IPS DF 4.7 (cell line): ENCODE measurements at regions not wholly inside any gene's neighbourhood (a gene's known extent, or its start where the extent isn't known, plus 50 kb on each side); places are given as distances from the start of the nearest gene placed in this dataset.
"Not testable (repeated sequence)": the region's sequence is repeated elsewhere in the genome, so short reads cannot be mapped to it uniquely, and the experiment has no call there.

Experiments
- DNase-seq: peaks from one replicate; pipeline ENCODE4 v3.0.0-alpha.2; 2013; ENCODE audit warnings: low spot score; ENCODE audit errors: extremely low read depth

DNA sequence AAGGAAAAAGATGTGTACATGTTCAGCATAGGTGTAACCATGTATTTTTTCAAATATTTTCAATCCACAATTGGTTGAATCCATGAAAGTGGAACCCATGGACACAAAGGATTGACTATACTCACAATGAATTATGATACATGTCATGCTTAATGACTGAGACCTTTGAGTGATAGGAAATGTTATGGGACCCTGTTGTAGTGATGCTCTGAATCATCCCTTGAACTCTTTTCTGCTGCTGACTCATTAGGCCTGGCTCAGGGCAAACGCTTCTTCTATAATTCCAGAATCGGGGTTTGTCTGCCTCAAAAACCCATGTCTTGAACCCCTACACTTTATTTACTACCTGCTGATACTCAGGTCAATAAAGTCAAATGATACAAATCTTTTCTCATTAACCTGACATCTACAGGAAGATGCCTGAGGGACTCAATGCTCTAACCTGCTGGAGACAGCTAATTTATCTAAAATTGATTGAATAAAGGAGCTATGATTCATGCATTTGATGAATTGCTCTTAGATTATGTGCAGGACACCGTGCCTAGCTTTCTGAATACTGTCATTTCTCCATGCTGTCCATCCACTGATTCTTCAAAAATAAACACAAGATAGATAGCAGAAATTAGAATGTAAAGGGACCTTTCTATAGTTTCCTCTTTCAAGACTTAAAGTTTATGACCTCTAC is 260.1 kb downstream of the PRELID2 start:
- no peak for DNase-seq

DNA sequence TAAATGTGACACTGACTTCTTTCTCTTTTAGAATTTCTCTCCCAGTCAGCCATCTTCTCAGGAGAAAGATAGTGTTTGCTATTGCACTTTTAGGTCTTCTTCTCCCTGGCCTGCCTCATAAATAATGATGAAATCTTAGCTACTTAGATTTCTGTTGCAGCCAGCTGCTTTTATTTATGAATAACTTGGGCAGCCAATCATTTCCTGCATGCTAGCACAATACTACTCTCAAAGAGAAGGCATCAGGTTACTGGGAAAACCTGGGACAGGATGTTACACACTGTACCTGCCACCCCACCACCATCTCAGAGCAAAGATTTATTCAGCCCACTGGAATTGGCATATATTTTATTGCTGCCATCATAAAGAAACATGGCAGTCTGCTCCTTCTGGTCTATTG is 266.6 kb downstream of the PRELID2 start:
- no peak for DNase-seq

DNA sequence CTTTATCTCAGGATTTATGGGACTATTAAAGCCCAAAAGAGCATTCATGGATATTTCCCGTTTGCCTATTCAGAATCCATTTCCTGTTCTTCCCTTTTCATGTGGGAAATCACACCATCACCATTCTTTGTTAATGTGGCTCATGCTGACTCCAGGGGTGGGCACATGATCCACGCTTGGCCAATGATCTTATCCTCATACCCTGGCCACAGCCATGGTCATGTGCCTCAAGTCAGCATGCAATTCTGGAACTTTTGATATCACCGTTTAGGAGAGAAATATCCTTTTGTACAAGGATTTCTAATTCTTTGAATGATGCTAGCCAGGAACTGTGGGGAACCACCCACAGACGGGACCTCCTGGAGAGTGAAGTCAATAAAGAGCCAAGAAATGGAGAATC is 272.2 kb downstream of the PRELID2 start:
- DNase-seq, result no peak

DNA sequence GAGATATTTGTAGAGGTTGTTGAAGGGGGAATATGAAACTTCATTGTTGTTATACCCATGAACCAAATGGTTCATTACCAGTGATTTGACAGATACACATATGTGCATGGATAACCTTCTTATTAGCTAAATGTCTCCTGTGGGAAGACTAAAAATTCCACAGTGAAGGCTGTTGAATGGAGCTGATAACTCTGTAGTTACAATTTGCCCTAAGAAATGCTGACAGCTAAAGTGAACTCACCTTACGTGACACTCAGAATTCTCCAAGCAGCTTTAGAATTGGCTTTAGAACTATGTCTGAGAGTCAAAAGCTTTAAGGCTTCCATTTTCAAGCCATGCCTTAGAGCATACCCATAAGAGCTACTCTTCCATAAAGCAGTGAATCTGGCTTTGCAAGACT is 276.9 kb downstream of the PRELID2 start:
- no peak for DNase-seq

DNA sequence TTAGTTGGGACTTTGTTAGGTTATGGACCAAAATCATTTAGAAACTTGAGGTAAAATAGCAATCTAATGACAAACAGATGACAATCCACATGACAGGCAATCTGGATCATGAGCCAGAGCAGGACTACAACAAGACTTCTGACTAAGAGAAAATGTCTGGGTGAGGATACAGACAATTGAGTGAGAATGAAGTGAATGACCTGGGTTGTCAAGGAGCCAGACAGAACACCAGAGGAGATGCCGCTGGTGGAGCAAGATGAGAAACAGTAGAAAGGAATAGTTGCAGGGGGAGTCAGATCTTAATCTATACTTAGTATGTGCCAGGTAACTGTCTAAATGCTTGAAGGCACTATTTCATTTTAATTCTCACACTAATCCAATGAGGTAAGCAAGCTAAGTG is 277.8 kb downstream of the PRELID2 start:
- DNase-seq, result no peak

DNA sequence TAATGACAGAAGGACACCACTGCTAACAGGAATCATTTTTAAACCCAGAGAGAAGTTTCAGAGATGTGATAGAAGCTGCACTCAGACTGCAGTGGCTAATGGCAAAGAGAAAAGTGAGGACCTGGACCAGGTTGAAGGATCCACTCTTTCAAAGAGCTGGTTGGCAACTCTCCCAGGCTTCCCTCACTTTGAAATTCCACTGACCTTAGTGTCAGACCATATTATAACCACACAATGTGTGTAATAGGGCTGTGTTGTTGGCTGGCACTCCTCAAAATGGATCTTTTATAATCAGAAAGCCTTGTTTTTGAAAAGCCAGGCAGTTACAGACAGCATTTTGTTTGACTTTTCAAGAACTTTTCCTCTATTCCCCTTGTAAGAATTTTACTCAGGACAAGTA is 280.7 kb downstream of the PRELID2 start:
- no peak for DNase-seq

DNA sequence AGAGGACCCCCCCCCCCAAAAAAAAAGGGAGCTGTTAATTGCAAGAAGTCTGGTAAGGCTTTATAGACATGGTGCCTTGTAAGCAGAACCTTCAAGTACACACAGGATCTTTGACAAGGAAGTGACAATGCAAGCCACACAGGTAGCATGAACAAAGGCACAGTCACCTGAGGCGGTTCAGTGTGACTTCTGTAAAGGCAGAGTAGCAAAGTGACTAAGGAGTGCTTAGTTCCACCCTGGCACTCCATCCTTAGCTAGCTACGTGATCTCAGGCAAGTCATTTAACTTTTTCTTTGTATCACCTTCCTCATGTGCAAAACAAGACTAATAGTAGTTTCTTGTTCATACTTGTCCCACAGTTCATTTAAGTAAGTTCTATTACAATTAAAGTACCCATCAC is 282.0 kb downstream of the PRELID2 start:
- DNase-seq, result no peak

DNA sequence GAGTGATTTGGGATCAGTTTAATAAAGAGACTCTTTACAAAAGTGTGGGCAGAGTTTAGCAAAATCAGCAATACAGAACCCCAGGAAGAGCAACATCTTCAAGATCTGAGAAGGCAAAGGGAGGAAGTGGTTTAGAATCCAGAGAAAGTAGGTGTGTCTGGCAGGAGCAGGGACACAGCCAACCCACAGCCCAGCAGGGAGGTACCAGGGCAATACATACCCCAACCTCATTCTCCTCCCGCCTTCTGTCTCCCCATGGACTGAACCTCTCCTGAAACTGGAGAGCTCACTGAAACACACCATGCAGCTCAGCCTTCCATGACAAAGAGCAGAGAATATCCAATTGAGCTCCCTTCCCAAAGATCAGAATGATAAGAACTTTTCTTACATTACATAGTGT is 283.4 kb downstream of the PRELID2 start:
- no peak for DNase-seq

DNA sequence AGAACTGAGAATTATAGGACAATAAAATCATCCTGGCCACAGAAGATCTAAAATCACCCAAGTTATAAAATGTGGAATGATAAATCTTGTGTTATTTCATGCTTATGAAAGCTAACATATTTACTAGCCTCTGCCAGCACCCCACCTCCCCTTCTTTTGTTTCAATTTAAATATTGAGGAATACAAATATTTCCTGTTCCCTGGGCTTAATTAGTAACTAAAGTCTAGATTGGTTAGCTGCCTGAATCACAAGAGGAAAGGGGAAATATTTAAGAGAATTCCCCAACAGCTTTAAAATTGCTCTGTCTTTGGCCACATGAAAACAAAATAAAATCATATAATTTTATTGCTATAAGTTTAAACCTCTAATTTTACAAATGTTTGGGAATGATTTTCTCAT is 287.0 kb downstream of the PRELID2 start:
- DNase-seq, result no peak

DNA sequence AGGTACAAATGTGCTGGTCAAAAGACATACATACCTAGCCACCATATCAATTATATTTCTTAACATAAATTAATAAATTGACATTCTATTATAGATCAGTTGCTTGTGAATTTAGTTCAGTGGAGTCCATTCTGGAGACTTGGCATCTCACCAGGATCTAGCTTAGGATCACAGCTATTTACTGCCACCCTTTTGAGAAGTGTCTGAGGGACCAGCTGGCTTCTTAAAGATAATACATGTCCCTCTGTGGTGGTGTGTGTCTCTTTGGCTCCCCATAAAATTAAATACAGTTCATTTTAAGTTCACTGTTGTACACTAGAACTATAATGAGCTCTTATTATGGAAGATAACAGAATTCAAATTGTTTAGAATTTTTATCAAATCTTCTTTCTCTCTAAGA is 290.7 kb downstream of the PRELID2 start:
- no peak for DNase-seq

DNA sequence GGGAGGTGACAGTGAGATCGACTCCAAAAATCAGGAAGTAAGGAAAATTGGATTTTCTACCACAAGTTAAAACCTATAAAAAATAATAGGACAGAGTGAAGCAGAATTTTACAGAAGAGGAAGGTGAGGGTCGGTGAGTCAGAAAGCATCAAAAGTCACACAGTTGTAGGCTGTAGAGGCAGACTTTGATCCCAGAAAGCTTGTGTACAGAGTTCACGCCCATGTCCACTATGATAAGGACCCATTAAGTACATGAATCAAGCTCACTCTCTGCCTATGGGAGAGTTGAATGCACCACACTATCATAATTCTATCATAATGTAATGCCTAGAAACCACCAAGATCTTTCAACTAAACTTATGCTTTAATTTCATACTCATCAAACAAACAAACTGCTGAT is 291.2 kb downstream of the PRELID2 start:
- no peak for DNase-seq

DNA sequence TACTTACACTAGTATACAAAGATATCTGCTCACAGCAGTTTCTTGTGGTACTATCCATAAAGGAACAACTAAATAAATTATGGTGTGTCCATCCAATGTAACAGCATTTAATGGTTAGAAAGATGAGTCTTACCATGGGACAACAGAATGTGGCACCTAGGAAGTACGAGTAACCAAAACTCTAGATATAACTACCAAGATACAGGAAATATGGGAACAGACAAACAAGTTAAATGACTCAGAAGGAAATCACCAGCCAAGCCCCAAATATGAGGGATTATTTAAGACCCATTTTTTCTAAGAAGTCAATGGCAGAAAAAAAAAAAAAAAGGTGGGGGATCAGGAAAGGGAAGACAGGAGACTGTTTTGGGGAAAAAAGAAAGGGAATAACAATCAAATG is 294.8 kb downstream of the PRELID2 start:
- no peak for DNase-seq

DNA sequence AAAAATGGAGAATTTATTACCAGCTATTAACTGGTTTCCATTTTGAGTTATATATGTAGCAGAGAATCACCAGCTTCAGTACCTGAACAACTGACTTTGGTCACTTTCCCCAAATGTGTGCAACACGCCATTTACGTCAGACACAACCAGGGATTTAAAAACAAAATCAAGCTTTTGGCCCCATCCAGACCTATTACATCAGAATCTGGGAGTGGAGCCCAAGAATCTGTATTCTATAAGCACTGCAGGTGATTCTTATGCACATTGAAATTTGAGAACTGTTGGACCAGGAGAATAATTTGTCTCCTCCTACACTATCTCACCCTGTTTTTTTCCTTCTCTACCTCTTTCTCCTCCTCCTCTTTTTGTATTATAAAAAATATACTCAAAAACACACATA is 295.9 kb downstream of the PRELID2 start:
- no peak for DNase-seq

DNA sequence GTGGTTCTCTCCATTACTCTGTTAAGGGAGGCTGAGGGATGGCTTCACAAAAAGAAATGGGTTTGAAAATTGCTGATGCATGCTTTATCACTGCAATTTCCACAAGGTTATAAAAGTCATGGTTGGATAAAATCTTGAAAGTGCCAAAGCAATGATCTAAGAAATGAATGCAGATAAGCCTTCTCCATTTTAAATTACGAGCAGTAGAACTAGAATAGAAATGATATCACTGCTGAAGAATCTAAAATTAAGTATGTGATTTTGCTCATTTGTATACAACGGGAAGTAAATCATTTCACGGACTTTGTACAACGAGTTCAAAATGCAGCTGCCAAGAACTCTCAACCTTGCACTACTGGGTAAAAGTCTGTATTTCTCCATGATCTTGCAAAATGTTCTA is 299.0 kb downstream of the PRELID2 start:
- no peak for DNase-seq

DNA sequence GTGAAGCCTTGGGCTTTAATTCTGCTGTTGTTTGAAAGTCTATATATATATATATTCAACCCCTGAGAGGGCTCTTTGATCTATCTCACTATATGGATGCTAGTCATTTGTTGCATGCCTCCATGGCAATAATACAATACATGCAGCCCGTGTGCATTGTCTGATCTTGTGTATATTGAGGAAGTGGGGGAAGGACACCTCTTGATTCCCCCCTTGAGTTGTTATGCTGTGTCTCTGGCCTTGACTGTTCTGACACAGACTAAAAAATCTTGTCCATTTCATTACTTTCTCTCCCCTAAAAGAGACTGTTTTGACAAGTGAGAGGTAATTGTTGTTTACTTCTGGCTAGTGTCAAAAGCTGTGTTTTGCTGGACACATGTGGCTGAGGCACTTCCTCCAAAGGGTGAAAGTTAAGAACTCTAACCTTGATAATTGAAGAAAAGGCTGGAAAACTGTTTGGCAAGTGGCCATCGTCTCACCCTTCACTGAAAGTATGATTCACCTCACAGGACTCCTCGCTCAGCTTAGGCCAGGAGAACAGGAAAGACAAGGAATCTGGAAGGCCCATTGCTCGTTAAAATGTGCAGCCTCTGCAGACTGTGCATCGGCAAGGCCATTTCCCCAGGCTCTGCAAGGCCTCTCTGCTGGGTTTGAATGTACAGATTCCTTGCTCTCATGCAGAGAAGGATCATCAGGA is 304.0 kb downstream of the PRELID2 start:
- no peak for DNase-seq

DNA sequence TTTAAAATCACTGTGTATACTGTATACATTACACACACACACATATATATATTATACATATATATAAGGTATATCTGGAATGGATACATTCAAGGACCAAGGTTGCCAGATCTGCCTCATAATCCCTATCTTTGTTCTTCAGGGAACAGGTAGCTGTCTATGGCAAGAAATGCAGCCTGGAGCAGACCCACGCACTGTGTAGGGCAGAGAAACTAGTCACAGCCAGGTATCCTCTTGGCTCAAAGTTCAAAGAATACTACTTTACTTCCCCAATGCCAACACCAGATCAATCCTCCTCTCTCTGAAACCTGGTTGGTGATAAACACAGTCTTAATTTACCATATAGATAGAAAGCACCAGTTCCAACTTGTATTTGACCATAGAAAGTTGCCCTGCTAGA is 313.6 kb downstream of the PRELID2 start:
- DNase-seq, result no peak

DNA sequence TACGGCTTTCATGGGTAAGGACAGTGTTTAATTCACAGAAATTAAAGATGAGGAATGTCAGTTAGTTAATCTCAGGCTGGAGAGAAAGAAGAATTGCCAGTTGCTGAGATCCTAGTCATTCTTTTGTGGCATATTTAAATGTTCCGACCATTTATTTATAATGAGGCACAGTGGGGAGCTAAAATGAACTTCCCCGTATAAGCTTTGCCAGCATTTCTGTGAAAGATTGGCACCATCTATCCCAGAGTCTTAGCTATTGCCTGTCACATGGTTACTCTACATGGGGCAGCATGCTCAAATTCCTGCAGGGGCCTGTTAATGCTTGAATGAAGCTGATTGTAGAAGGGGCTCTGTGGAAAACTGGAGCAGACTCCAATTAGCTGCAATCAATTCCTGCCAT is 314.1 kb downstream of the PRELID2 start:
- DNase-seq, result no peak

DNA sequence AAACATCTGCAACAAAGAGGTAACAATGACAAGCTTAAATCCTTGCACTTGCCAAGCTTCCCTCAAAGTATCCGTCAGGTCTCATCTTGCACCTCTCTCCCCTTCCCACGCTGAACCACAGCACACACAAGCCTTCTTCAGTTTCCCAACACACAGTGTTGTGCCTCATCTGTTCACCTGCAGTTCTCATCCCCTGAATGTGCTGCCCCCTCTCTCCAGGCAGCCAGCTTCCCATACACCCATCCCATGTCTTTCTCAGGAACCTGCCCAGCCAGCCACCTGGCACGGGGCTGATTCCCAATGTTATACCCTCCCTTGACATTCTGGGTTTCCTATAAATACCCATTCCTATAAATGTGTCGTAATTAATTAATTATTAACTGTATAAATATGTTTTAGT is 314.8 kb downstream of the PRELID2 start:
- no peak for DNase-seq

DNA sequence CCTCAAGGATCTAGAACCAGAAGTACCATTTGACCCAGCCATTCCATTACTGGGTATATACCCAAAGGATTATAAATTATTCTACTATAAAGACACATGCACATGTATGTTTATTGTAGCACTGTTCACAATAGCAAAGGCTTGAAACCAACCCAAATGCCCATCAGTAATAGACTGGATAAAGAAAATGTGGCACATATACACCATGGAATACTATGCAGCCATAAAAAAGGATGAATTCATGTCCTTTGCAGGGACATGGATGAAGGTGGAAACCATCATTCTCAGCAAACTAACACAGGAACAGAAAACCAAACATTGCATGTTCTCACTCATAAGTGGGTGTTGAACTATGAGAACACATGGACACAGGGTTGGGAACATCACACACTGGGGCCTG is 317.6 kb downstream of the PRELID2 start:
- DNase-seq, result not testable (repeated sequence)

DNA sequence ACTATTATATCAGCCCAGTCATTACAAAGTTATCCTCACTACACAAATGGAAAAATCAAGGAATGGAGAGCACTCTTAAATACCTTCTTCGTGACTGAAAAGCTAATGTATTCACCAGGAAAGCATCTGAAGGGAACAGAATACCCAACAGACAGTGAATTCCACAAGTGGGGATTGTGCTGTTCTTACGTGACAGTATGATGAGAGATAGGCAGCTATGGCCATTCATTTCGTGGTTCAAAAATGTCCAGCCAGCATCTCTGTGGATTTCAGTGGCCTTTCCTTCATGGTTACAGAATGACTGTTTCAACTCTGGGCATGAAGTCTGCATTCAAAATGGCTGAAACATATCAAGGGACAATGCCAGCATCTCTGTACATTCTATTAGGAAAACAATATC is 323.8 kb downstream of the PRELID2 start:
- DNase-seq, result no peak

DNA sequence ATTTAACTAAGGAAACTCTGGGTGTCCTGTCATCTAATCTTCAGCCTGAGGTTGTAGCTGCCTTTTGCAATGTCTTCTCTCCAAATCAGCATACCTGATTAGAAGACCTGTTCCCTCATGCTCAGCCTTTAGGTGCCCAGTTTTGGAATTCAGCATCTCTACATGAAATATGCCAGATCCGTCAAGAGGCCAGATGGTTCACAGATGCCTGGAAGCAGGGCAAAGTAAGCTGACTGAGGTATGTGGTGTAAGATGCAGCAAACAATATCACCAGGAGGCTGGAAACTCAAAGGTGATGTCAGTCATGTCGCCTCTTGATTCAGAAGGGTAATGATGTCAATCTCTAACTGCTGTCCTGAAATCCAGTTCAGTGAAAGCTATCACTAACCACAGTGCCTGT is 324.4 kb downstream of the PRELID2 start:
- DNase-seq, result no peak

DNA sequence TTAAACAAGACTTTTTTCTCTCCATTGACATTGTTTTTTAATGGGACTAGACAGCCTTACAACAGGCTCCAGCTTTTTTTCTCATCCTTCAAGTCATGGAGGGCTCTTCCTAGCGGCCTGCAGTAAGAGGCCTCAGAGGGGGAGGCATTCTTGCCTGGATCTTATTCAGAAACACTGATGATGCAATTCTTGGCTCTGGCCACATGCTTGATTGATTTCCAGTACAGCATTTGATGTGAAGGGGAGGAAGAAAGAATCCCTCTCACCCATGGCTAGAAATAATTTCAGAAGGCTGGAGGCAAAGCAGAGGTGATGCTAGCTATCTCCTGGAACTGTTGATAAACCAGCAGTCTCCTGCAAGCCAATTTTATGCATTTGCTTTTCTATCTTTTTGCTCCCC is 324.8 kb downstream of the PRELID2 start:
- no peak for DNase-seq

DNA sequence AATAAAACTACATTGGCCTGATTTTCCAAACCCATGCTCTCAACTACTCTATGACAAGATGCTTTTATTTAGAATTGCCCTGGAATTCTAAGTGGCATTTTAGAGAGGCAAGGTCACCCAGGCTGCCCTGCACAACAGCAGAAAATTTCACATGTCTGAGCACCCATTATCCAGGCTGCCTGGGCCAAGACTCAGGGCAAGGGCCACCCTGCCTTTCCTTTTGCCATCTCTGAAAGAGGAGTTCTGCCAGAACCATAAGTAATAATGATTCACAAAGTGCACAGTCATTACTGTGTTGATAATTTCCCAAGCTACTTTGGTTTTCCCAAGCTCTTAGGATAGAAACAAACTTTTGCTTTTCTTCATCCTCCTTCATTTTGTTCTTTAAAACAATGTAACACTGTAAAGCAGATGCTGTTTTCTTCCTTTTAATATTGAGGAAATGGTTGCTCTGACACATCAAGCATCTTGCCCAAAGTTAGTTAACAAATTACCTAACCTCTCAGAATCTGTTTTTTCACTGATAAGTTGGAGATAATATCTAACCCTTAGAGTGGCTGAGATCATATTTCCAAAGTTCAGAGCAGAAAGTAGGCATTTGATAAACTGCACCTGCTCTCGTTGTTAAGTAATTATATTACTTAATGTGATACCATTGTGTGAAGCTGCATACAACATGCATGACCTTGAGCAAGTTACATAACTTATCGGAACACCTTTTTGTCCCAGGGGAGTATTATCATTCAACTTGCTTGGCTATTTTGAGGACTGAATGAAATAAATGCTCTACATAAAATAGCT is 325.6 kb downstream of the PRELID2 start:
- DNase-seq, result no peak
